C4-2B (cell line): ENCODE measurements at regions not wholly inside any gene's neighbourhood (a gene's known extent, or its start where the extent isn't known, plus 50 kb on each side); places are given as distances from the start of the nearest gene placed in this dataset.

Experiments
- H3K27ac ChIP-seq: fragments of 450-650 bp; 2 replicates; pipeline ENCODE4 v1.5.1; 2017
- ZFX ChIP-seq: fragments of 450-650 bp; IDR thresholded peaks from 2 replicates; pipeline ENCODE4 v1.6.1; 2017
- TF ChIP-seq, protein P1 (sequence below): fragments of 450-650 bp; conservative IDR thresholded peaks from 2 replicates; pipeline ENCODE4 v1.5.1; 2017; ENCODE audit warnings: mild to moderate bottlenecking

GRCh38 chr5:145588558-145588957, 246.6 kb downstream of the PRELID2 start:
- no peak overlapping the region for H3K27ac ChIP-seq
- TF ChIP-seq, protein P1, sequence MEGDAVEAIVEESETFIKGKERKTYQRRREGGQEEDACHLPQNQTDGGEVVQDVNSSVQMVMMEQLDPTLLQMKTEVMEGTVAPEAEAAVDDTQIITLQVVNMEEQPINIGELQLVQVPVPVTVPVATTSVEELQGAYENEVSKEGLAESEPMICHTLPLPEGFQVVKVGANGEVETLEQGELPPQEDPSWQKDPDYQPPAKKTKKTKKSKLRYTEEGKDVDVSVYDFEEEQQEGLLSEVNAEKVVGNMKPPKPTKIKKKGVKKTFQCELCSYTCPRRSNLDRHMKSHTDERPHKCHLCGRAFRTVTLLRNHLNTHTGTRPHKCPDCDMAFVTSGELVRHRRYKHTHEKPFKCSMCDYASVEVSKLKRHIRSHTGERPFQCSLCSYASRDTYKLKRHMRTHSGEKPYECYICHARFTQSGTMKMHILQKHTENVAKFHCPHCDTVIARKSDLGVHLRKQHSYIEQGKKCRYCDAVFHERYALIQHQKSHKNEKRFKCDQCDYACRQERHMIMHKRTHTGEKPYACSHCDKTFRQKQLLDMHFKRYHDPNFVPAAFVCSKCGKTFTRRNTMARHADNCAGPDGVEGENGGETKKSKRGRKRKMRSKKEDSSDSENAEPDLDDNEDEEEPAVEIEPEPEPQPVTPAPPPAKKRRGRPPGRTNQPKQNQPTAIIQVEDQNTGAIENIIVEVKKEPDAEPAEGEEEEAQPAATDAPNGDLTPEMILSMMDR: no peak
- TF ChIP-seq ZFX: no peak

GRCh38 chr5:145588113-145588512, 247.0 kb downstream of the PRELID2 start:
- H3K27ac ChIP-seq: no peak overlapping the region
- TF ChIP-seq ZFX: no peak
- TF ChIP-seq, protein P1: no peak

DNA sequence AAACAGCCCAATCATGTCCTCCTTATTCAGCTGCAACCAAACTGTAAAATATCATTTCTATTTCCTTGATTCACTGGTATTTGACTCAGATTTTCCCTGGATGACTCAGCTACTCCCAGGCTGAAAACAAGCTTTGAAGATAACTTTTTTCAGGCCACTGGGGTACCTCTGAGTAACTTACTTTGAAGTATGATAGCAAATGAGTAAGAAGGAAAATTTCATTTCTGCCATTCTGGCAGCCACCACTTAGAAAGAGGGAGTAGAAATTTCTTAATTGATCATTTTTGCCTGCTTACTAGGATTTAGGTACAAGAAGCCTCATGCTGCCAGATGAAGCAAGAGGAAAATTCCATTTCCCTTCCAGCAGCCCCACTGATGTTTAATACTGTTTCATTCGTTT, 247.4 kb downstream of the PRELID2 start:
- TF ChIP-seq, protein P1: no peak
- no peak for TF ChIP-seq ZFX
- no peak overlapping the region for H3K27ac ChIP-seq

DNA sequence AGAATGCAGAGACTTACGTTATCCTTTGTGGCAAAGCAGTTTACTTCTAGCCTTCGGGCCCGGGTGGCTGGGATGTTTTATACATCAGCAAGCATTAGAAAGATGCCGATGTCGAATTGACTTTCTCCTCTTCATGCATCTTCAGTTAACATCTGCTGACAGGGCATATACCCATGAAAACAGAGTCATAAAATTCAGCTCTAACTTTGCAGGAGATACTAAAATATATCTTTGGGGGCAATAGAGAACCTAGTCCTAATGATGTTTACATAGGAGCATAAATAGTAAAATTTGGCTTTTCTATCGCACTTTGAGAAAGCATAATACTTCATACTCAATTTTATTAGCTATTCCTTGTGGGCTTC, 247.9 kb downstream of the PRELID2 start:
- no peak for TF ChIP-seq ZFX
- TF ChIP-seq, protein P1: no peak

GRCh38 chr5:145586661-145587307, 248.4 kb downstream of the PRELID2 start:
- TF ChIP-seq, protein P1: no peak
- no peak for TF ChIP-seq ZFX
- H3K27ac ChIP-seq: no peak overlapping the region

More for the DNA sequence above, 247.9 kb downstream of the PRELID2 start:
- H3K27ac ChIP-seq: no peak overlapping the region

- H3K27ac ChIP-seq: no peak overlapping the region
- TF ChIP-seq ZFX: no peak
- TF ChIP-seq, protein P1: no peak
These were observed 249.5 kb downstream of the PRELID2 start for GRCh38 chr5:145585443-145586148.

- no peak for TF ChIP-seq ZFX
- TF ChIP-seq, protein P1: no peak
- no peak overlapping the region for H3K27ac ChIP-seq
These were observed 255.8 kb downstream of the PRELID2 start for GRCh38 chr5:145579301-145579700.
